K562 (cell line): ENCODE measurements at regions not wholly inside any gene's neighbourhood (a gene's known extent, or its start where the extent isn't known, plus 50 kb on each side); places are given as distances from the start of the nearest gene placed in this dataset.

ENCODE experiments used
- CREM ChIP-seq: IDR thresholded peaks from 2 replicates; pipeline ENCODE4 v1.6.1; 2014; ENCODE audit warnings: antibody characterized with exemption, low read depth
- FOXK2 ChIP-seq, 2 experiments: fragments of 450-650 bp; IDR thresholded peaks in 1 of 2; conservative IDR thresholded peaks in 1 of 2; 2 replicates each; pipeline ENCODE4 v1.6.1; 2016; ENCODE audit warnings: low read depth in 2 of 2, mild to moderate bottlenecking in 1 of 2
- HDAC1 ChIP-seq, 2 experiments: fragments of 450-650 bp; IDR thresholded peaks; 2 replicates each; pipeline ENCODE4 v1.6.1; 2016 to 2017; ENCODE audit warnings: inconsistent platforms in 1 of 2, mild to moderate bottlenecking in 1 of 2, moderate library complexity in 1 of 2
- HLTF ChIP-seq: fragments of 450-650 bp; IDR thresholded peaks from 2 replicates; pipeline ENCODE4 v1.6.1; 2016
- MXI1 ChIP-seq: IDR thresholded peaks from 2 replicates; pipeline ENCODE4 v1.6.1; 2011; ENCODE audit warnings: low read depth, mild to moderate bottlenecking, improper control_type of control experiment, low read length
- PRDM10 ChIP-seq: fragments of 450-650 bp; IDR thresholded peaks from 2 replicates; pipeline ENCODE4 v1.6.1; 2018; ENCODE audit not compliant: partially characterized antibody
- SETDB1 ChIP-seq: IDR thresholded peaks from one replicate; pipeline ENCODE4 v1.6.1; 2012; ENCODE audit warnings: low read length, control low read depth, inconsistent platforms
- TAF7 ChIP-seq: fragments of 450-650 bp; IDR thresholded peaks from 2 replicates; pipeline ENCODE4 v1.6.1; 2016; ENCODE audit warnings: missing genetic modification characterization, missing compliant biosample characterization
- ZNF12 ChIP-seq: sonication (generic); formaldehyde crosslinking; IDR thresholded peaks from 2 replicates; pipeline ENCODE4 v1.4.0; 2020; ENCODE audit warnings: mild to moderate bottlenecking, missing genetic modification reagents
- ZNF140 ChIP-seq: fragments of 250-450 bp; sonication (Bioruptor Pico); IDR thresholded peaks from 2 replicates; pipeline ENCODE4 v1.8.0; 2021; ENCODE audit warnings: moderate library complexity, mild to moderate bottlenecking, inconsistent platforms
- ZNF318 ChIP-seq, 2 experiments: fragments of 450-650 bp; IDR thresholded peaks; 2 replicates each; pipeline ENCODE4 v1.6.1; 2016; ENCODE audit warnings: mild to moderate bottlenecking in 2 of 2, borderline replicate concordance in 1 of 2, low read depth in 1 of 2, moderate library complexity in 1 of 2

- TF ChIP-seq SETDB1, result no peak
- peak; percentile 51 for TF ChIP-seq CREM
- TF ChIP-seq ZNF318 (IDR thresholded peaks at IDR 0.05; ENCODE audit: borderline replicate concordance in 1 of 2, low read depth in 1 of 2), result no peak
- no peak for TF ChIP-seq ZNF12 (CRISPR knock-in tag)
- TF ChIP-seq ZNF140 (CRISPR knock-in tag), result no peak
- no peak for TF ChIP-seq MXI1
- TF ChIP-seq TAF7 (tag), result no peak
- no peak for TF ChIP-seq PRDM10
- TF ChIP-seq HDAC1 (IDR thresholded peaks at IDR 0.05), result peak in 1 of 2 experiments; percentile 51; a peak in 2 of 4 replicates
- no peak for TF ChIP-seq FOXK2 (conservative IDR thresholded peaks at IDR 0.05 in 1 of 2, IDR thresholded peaks at IDR 0.05 in 1 of 2; ENCODE audit: low read depth in 2 of 2)
- 0 out of 2 replicates have a peak, but pooled peaks have one; percentile 30 for TF ChIP-seq HLTF
Measured at GRCh38 chr10:15440204-15440711, 69.2 kb upstream of the FAM171A1 start (continued).
